ENCODE measurements at regions not wholly inside any gene's neighbourhood (a gene's known extent, or its start where the extent isn't known, plus 50 kb on each side); places are given as distances from the start of the nearest gene placed in this dataset.

DNA sequence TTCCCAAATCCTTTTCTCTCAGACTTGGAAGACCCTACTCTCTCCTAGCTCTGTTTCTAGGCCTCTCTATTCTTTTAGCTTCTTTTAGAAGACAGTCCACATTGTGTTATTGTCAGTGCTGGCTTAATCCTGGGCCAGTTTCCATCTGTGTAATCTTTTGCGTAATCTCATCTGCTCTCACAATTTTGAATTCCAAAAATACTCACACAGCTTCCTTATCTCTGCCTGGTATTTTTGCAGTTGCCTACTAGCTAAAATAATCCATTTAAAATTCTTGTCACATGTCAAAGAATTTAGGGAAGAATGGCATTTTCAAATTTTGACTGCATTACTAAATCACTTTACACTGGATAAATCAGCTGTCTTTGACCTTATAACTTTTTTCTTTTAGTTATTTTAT is 200.6 kb upstream of the MEX3C start:
- no peaks in the 10 kb centered on the region for H3K36me3 ChIP-seq (ENCODE audit: insufficient read depth, low read length)
- intact Hi-C loops (cut with micrococcal nuclease; ENCODE audit: unreplicated experiment): no loop called here
- H3K9me2 ChIP-seq (ENCODE audit: insufficient read depth, low read length): no peaks in the 10 kb centered on the region
- POLR2A ChIA-PET: interaction anchor here (0.9 kb wide), 1 partner anchor 21 kb away, joined by 3 read pairs; no protein-coding TSS in a partner anchor
- no peaks in the 10 kb centered on the region for H3K9me3 ChIP-seq (ENCODE audit: low read length)
- H3K4me1 ChIP-seq (ENCODE audit: insufficient read depth, low read length, poor library complexity, severe bottlenecking): no peaks in the 10 kb centered on the region
- no peak overlapping the region for H2AFZ ChIP-seq (ENCODE audit: low read length)
- no peaks in the 10 kb centered on the region for H3K79me2 ChIP-seq (ENCODE audit: insufficient read depth, low read depth, low read length)
- H3K4me3 ChIP-seq (ENCODE audit: low read depth, low read length, poor library complexity, severe bottlenecking): no peak overlapping the region
- H3K4me2 ChIP-seq (ENCODE audit: low read length): no peak overlapping the region
- no peak overlapping the region for H3K27ac ChIP-seq (ENCODE audit: low read depth, low read length, poor library complexity, severe bottlenecking)
- no peaks in the 10 kb centered on the region for H4K20me1 ChIP-seq (ENCODE audit: insufficient read depth, low read length)
- no TSS peak for BruUV-seq (replicated peaks)
- CTCF ChIA-PET (ENCODE audit: unreplicated experiment): no interaction called here
- no peak for TF ChIP-seq EZH2phosphoT487 (IDR thresholded peaks at IDR 0.05; ENCODE audit: borderline replicate concordance, low read depth, low read length)
- DNase-seq (ENCODE audit: low spot score): no peak

DNA sequence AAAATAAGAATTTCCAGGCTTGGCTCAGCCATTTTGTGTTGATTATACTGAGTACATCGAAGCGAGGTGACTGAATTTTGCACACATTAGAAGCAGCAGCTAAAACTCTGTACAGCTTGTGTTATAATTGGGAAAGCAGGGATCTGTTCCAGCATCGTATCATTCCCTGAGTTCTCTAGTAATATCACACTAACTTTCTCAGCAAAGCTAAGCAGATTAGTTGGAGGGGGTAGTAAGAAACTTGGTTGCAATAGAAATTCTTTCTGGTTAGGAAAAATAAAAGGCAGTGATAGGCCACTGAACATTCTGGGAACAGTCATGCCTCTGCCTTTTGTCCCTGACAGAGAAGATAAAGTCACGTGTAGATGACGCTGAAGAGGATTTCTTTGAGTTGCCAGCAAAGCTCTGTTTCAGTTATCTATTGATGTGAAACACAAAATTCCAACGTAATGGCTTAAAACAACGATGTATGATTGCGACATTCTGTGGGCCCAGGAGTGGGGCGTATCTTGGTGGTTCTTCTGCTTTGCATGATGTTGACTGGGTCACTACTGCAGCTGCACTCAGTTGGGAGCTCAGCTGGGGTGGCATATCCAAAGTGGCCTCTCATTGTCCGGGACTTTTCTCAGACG is 202.1 kb upstream of the MEX3C start:
- H3K9me3 ChIP-seq (ENCODE audit: low read length): no peaks in the 10 kb centered on the region
- H4K20me1 ChIP-seq (ENCODE audit: insufficient read depth, low read length): no peaks in the 10 kb centered on the region
- H3K79me2 ChIP-seq (ENCODE audit: insufficient read depth, low read depth, low read length): no peaks in the 10 kb centered on the region
- ChIA-PET POLR2A (no interaction called here), CTCF (ENCODE audit: unreplicated experiment) (no interaction called here)
- BruUV-seq (replicated peaks): no TSS peak
- H3K4me1 ChIP-seq (ENCODE audit: insufficient read depth, low read length, poor library complexity, severe bottlenecking): no peaks in the 10 kb centered on the region
- DNase-seq (ENCODE audit: low spot score): no peak
- no peaks in the 10 kb centered on the region for H3K36me3 ChIP-seq (ENCODE audit: insufficient read depth, low read length)
- H3K4me2 ChIP-seq (ENCODE audit: low read length): no peak overlapping the region
- H3K9me2 ChIP-seq (ENCODE audit: insufficient read depth, low read length): no peaks in the 10 kb centered on the region
- no peak overlapping the region for H2AFZ ChIP-seq (ENCODE audit: low read length)
- no peak for TF ChIP-seq EZH2phosphoT487 (IDR thresholded peaks at IDR 0.05; ENCODE audit: borderline replicate concordance, low read depth, low read length)
- TF ChIP-seq, protein P1, sequence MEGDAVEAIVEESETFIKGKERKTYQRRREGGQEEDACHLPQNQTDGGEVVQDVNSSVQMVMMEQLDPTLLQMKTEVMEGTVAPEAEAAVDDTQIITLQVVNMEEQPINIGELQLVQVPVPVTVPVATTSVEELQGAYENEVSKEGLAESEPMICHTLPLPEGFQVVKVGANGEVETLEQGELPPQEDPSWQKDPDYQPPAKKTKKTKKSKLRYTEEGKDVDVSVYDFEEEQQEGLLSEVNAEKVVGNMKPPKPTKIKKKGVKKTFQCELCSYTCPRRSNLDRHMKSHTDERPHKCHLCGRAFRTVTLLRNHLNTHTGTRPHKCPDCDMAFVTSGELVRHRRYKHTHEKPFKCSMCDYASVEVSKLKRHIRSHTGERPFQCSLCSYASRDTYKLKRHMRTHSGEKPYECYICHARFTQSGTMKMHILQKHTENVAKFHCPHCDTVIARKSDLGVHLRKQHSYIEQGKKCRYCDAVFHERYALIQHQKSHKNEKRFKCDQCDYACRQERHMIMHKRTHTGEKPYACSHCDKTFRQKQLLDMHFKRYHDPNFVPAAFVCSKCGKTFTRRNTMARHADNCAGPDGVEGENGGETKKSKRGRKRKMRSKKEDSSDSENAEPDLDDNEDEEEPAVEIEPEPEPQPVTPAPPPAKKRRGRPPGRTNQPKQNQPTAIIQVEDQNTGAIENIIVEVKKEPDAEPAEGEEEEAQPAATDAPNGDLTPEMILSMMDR (conservative IDR thresholded peaks at IDR 0.05; ENCODE audit: low read length): no peak
- intact Hi-C loops (cut with micrococcal nuclease; ENCODE audit: unreplicated experiment): no loop called here
- H3K27ac ChIP-seq (ENCODE audit: low read depth, low read length, poor library complexity, severe bottlenecking): no peak overlapping the region
- H3K4me3 ChIP-seq (ENCODE audit: low read depth, low read length, poor library complexity, severe bottlenecking): no peak overlapping the region

DNA sequence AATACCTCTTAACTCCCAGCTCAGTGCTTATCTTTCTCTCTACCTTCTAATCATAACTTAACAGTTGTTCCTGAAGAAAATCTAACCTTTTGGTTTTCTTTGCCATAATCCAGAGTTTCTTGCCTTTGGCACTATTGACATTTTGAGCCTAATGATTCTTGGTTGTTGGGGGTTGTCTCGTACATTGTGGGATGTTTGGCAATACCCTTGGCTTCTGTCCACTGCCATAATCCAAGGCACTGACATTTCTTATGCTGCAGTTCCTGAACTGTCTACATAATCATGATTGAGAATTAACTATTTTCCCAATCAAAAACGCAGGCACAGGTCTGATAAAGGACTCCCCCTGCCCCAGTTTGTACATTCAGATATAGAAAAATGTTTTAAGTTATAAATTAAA is 203.2 kb upstream of the MEX3C start:
- CTCF ChIA-PET (ENCODE audit: unreplicated experiment): no interaction called here
- H3K4me3 ChIP-seq (ENCODE audit: low read depth, low read length, poor library complexity, severe bottlenecking): no peak overlapping the region

More for the DNA sequence above, 203.2 kb upstream of the MEX3C start:
- no peaks in the 10 kb centered on the region for H3K79me2 ChIP-seq (ENCODE audit: insufficient read depth, low read depth, low read length)
- H3K4me2 ChIP-seq (ENCODE audit: low read length): no peak overlapping the region
- no peaks in the 10 kb centered on the region for H3K36me3 ChIP-seq (ENCODE audit: insufficient read depth, low read length)
- H3K9me2 ChIP-seq (ENCODE audit: insufficient read depth, low read length): no peaks in the 10 kb centered on the region
- TF ChIP-seq, protein P1 (conservative IDR thresholded peaks at IDR 0.05; ENCODE audit: low read length): no peak
- TF ChIP-seq EZH2phosphoT487 (IDR thresholded peaks at IDR 0.05; ENCODE audit: borderline replicate concordance, low read depth, low read length): no peak
- H2AFZ ChIP-seq (ENCODE audit: low read length): no peak overlapping the region
- intact Hi-C loops (cut with micrococcal nuclease; ENCODE audit: unreplicated experiment): no loop called here
- BruUV-seq (replicated peaks): no TSS peak
- H3K27ac ChIP-seq (ENCODE audit: low read depth, low read length, poor library complexity, severe bottlenecking): no peak overlapping the region
- DNase-seq (ENCODE audit: low spot score): no peak
- no peaks in the 10 kb centered on the region for H3K4me1 ChIP-seq (ENCODE audit: insufficient read depth, low read length, poor library complexity, severe bottlenecking)
- H4K20me1 ChIP-seq (ENCODE audit: insufficient read depth, low read length): no peaks in the 10 kb centered on the region
- H3K9me3 ChIP-seq (ENCODE audit: low read length): no peaks in the 10 kb centered on the region
- POLR2A ChIA-PET: interaction anchor here (1.3 kb wide), 1 partner anchor 8 kb away, joined by 5 read pairs; no protein-coding TSS in a partner anchor

All from OCI-LY7 (cell line).